Naive B cell (primary cell): ENCODE measurements at regions not wholly inside any gene's neighbourhood (a gene's known extent, or its start where the extent isn't known, plus 50 kb on each side); places are given as distances from the start of the nearest gene placed in this dataset.
"Not testable (repeated sequence)": the region's sequence is repeated elsewhere in the genome, so short reads cannot be mapped to it uniquely, and the experiment has no call there.

Experiments
- ATAC-seq, 2 donors: fragments of 150-1000 bp; cut with Tn5 transposase; 2 replicates each; pipeline ENCODE4 v1.10.0; 2021; ENCODE audit warnings: low read depth in 2 of 2, mild to moderate bottlenecking in 2 of 2, moderate library complexity in 2 of 2
- DNase-seq: peaks from one replicate; pipeline ENCODE4 v3.0.0; 2022
- H3K27ac Mint-ChIP-seq, 6 donors: one replicate each; pipeline ENCODE4 v1.8.0; 2020 to 2022; ENCODE audit warnings: mild to moderate bottlenecking in 6 of 6, mixed read lengths in 6 of 6, moderate library complexity in 5 of 6, inconsistent platforms in 2 of 6
- H3K27me3 Mint-ChIP-seq, 3 donors: one replicate each; pipeline ENCODE4 v1.8.0; 2021 to 2022; ENCODE audit warnings: mixed read lengths in 3 of 3, mild to moderate bottlenecking in 1 of 3
- H3K36me3 Mint-ChIP-seq, 2 donors: one replicate each; pipeline ENCODE4 v1.8.0; 2020 to 2022; ENCODE audit warnings: mixed read lengths in 2 of 2, inconsistent platforms in 1 of 2, mild to moderate bottlenecking in 1 of 2
- H3K4me1 Mint-ChIP-seq, 3 donors: one replicate each; pipeline ENCODE4 v1.8.0; 2020 to 2022; ENCODE audit warnings: mixed read lengths in 3 of 3, inconsistent platforms in 1 of 3, mild to moderate bottlenecking in 1 of 3, moderate library complexity in 1 of 3
- H3K4me3 Mint-ChIP-seq, 8 donors: one replicate each; pipeline ENCODE4 v1.8.0; 2020 to 2022; ENCODE audit warnings: mild to moderate bottlenecking in 8 of 8, mixed read lengths in 8 of 8, moderate library complexity in 8 of 8, inconsistent platforms in 2 of 8
- H3K9me3 Mint-ChIP-seq, 7 donors: one replicate each; pipeline ENCODE4 v1.8.0; 2020 to 2022; ENCODE audit warnings: mixed read lengths in 7 of 7, mild to moderate bottlenecking in 5 of 7, inconsistent platforms in 2 of 7, moderate library complexity in 1 of 7

DNA sequence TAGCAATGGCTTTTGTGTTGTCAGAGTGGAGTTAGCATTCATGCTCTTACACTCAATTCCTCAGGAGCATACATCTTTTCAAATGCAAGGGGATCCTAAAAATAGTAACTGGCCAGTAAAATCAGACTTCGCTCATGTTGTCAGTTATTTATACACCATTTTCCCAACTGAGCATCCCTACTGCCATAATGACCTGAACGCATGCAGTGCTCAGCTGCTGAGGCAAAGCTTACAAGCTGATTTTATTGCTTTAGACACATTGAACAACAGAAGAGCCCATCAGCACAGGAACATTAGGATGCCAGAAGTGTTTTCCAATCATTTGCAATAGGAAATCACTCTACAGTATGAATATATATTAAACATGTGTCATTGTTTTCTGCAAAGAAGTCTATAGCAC, 689.7 kb upstream of the BCHE start:
- Mint-ChIP-seq H3K27ac (no peak overlapping the region), H3K4me1 (no peaks in the 10 kb centered on the region), H3K36me3 (no peaks in the 10 kb centered on the region), H3K4me3 (no peak overlapping the region), H3K27me3 (no peaks in the 10 kb centered on the region), H3K9me3 (peaks cover 0 to 8% (median 3%) of the 10 kb centered on the region in 7 donors)
- DNase-seq (no peak), ATAC-seq (no peak)

GRCh38 chr3:166522017-166522416, 684.8 kb upstream of the BCHE start:
- Mint-ChIP-seq H3K27me3 (no peaks in the 10 kb centered on the region), H3K27ac (no peak overlapping the region), H3K36me3 (no peaks in the 10 kb centered on the region), H3K4me1 (no peaks in the 10 kb centered on the region), H3K9me3 (peaks cover 0 to 23% (median 7%) of the 10 kb centered on the region in 7 donors), H3K4me3 (no peak overlapping the region)
- no peak for DNase-seq
- no peak for ATAC-seq

- ATAC-seq, result no peak
- peaks cover 0 to 23% (median 10%) of the 10 kb centered on the region in 7 donors for H3K9me3 Mint-ChIP-seq
- no peak overlapping the region for H3K4me3 Mint-ChIP-seq
- no peaks in the 10 kb centered on the region for H3K36me3 Mint-ChIP-seq
- no peaks in the 10 kb centered on the region for H3K27me3 Mint-ChIP-seq
- no peak for DNase-seq
- H3K4me1 Mint-ChIP-seq, result no peaks in the 10 kb centered on the region
- H3K27ac Mint-ChIP-seq, result no peak overlapping the region
Observed at GRCh38 chr3:166519443-166519842, 682.2 kb upstream of the BCHE start.

GRCh38 chr3:166518040-166518439, 680.8 kb upstream of the BCHE start:
- Mint-ChIP-seq H3K9me3 (peaks cover 5 to 23% (median 14%) of the 10 kb centered on the region in 7 donors), H3K4me1 (no peaks in the 10 kb centered on the region), H3K27me3 (no peaks in the 10 kb centered on the region), H3K4me3 (no peak overlapping the region), H3K36me3 (no peaks in the 10 kb centered on the region), H3K27ac (no peak overlapping the region)
- DNase-seq, result no peak
- ATAC-seq, result no peak

DNA sequence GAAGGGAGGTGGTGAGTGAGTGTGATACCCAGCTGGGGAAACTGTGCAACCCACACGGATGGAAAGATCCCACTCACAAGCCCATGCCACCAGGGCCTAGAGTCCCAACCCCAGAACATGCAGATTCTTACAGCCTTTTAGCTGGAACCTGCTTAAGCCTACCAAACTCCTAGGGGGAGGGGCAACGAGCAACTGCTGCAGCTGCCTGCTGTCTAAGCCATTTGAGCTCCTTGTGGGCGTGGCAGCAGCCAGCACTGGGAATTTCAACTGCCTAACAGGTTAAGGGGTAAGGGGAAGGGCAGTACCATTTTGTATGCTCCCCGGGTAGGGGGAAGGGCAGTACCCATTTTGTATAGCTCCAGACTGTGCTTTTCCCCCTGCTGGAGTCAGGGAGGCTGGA, 673.2 kb upstream of the BCHE start:
- Mint-ChIP-seq H3K27ac (no peak overlapping the region), H3K4me1 (no peaks in the 10 kb centered on the region), H3K36me3 (no peaks in the 10 kb centered on the region), H3K4me3 (no peak overlapping the region), H3K9me3 (peaks cover 11 to 27% (median 15%) of the 10 kb centered on the region in 7 donors), H3K27me3 (no peaks in the 10 kb centered on the region)
- DNase-seq (no peak), ATAC-seq (no peak)

- H3K4me3 Mint-ChIP-seq, result peak overlapping the region in 1 of 8 donors; percentile 1
- H3K36me3 Mint-ChIP-seq, result peaks cover 0 to 16% of the 10 kb centered on the region in 2 donors
- DNase-seq, ATAC-seq, H3K27me3 Mint-ChIP-seq, H3K27ac Mint-ChIP-seq, H3K4me1 Mint-ChIP-seq: not testable (repeated sequence)
- H3K9me3 Mint-ChIP-seq, result peaks cover 10 to 51% (median 18%) of the 10 kb centered on the region in 7 donors
Observed at GRCh38 chr3:166500420-166500819, 663.2 kb upstream of the BCHE start.

DNA sequence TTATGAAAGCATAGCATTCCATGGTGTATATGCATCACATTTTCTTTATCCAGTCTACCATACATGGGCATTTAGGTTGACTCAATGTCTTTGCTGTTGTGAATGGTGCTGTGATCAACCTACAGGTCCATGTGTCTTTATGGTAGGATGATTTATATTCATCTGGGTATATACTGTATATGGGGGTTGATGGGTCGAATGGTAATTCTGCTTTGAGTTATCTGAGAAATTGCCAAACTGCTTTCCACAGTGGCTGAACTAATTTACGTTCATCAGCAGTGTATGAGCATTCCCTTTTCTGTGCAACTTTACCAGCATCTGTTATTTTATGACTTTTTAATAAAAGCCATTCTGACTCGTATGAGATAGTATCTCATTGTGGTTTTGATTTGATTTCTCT, 662.4 kb upstream of the BCHE start:
- H3K36me3 Mint-ChIP-seq, result peaks cover 0 to 16% of the 10 kb centered on the region in 2 donors
- H3K4me1 Mint-ChIP-seq, result no peaks in the 10 kb centered on the region
- DNase-seq (no peak), ATAC-seq (no peak)
- no peaks in the 10 kb centered on the region for H3K27me3 Mint-ChIP-seq
- H3K27ac Mint-ChIP-seq, result no peak overlapping the region
- peaks cover 8 to 43% (median 16%) of the 10 kb centered on the region in 7 donors for H3K9me3 Mint-ChIP-seq
- no peak overlapping the region for H3K4me3 Mint-ChIP-seq

DNA sequence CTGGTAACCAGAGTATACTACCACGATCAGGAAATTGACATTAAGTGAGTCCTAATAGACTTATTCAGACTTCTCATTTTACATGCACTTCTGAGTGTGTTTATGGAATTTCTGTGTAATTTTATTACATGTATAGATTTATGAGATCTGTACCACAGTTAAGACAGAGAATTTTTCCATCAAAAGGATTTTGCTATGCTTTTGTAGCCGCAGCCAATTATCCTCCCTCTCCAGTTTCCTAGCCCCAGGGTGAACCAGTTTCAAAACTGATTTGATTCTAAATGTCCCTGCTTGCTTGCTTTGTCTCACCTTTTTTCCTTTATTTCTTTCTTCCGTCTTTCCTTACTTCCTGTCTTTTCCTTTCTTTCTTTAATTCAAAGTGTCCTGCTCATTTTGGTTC, 661.2 kb upstream of the BCHE start:
- Mint-ChIP-seq H3K4me3 (no peak overlapping the region), H3K27ac (no peak overlapping the region), H3K27me3 (no peaks in the 10 kb centered on the region), H3K9me3 (peaks cover 4 to 37% (median 14%) of the 10 kb centered on the region in 7 donors), H3K36me3 (peaks cover 0 to 12% of the 10 kb centered on the region in 2 donors), H3K4me1 (no peaks in the 10 kb centered on the region)
- no peak for DNase-seq
- ATAC-seq, result no peak

- Mint-ChIP-seq H3K27ac (no peak overlapping the region), H3K4me3 (no peak overlapping the region), H3K4me1 (no peaks in the 10 kb centered on the region), H3K9me3 (no peaks in the 10 kb centered on the region), H3K36me3 (no peaks in the 10 kb centered on the region), H3K27me3 (no peaks in the 10 kb centered on the region)
- DNase-seq (no peak), ATAC-seq (no peak)
Observed at GRCh38 chr3:166489826-166490225, 652.6 kb upstream of the BCHE start.

GRCh38 chr3:166488977-166489672, 651.9 kb upstream of the BCHE start:
- Mint-ChIP-seq H3K27ac (no peak overlapping the region), H3K27me3 (no peaks in the 10 kb centered on the region), H3K36me3 (no peaks in the 10 kb centered on the region), H3K4me1 (no peaks in the 10 kb centered on the region), H3K4me3 (no peak overlapping the region), H3K9me3 (peaks cover 0 to 1% (median 0%) of the 10 kb centered on the region in 7 donors)
- ATAC-seq, result no peak
- DNase-seq, result no peak

DNA sequence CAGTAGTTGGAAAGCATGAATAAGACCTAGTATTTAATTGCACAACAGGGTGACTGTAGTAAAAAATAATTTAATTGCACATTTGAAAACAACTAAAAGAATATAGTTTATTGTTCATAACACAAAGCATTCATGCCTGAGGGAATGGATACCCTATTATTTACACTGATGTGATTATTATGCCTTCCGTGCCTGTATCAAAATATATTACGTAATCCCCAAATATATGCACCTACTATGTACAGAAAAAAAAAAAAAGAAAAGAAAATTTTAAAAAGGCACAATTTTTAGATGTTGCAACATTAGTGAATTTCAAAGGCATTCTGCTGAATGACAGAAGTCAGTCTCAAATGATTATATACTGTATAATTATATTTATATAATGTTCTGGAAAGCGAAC, 647.2 kb upstream of the BCHE start:
- Mint-ChIP-seq H3K9me3 (peaks cover 0 to 8% (median 4%) of the 10 kb centered on the region in 7 donors), H3K4me1 (no peaks in the 10 kb centered on the region), H3K4me3 (no peak overlapping the region), H3K27me3 (no peaks in the 10 kb centered on the region), H3K36me3 (no peaks in the 10 kb centered on the region), H3K27ac (no peak overlapping the region)
- ATAC-seq, result no peak
- DNase-seq, result no peak

GRCh38 chr3:166481340-166481739, 644.1 kb upstream of the BCHE start:
- Mint-ChIP-seq H3K9me3 (peaks cover 0 to 13% (median 6%) of the 10 kb centered on the region in 7 donors), H3K27me3 (no peaks in the 10 kb centered on the region), H3K4me1 (no peaks in the 10 kb centered on the region), H3K27ac (no peak overlapping the region), H3K4me3 (no peak overlapping the region), H3K36me3 (no peaks in the 10 kb centered on the region)
- DNase-seq (no peak), ATAC-seq (no peak)

- no peaks in the 10 kb centered on the region for H3K27me3 Mint-ChIP-seq
- ATAC-seq, result no peak
- no peak for DNase-seq
- H3K27ac Mint-ChIP-seq, result no peak overlapping the region
- H3K4me3 Mint-ChIP-seq, result no peak overlapping the region
- H3K36me3 Mint-ChIP-seq, result no peaks in the 10 kb centered on the region
- H3K4me1 Mint-ChIP-seq, result no peaks in the 10 kb centered on the region
- peaks cover 0 to 11% (median 1%) of the 10 kb centered on the region in 7 donors for H3K9me3 Mint-ChIP-seq
Observed at GRCh38 chr3:166478356-166478755, 641.1 kb upstream of the BCHE start.

GRCh38 chr3:166473501-166473900, 636.3 kb upstream of the BCHE start:
- peaks cover 0 to 5% (median 1%) of the 10 kb centered on the region in 7 donors for H3K9me3 Mint-ChIP-seq
- H3K27ac Mint-ChIP-seq, result no peak overlapping the region
- H3K4me1 Mint-ChIP-seq, result no peaks in the 10 kb centered on the region
- no peaks in the 10 kb centered on the region for H3K27me3 Mint-ChIP-seq
- H3K4me3 Mint-ChIP-seq, result no peak overlapping the region
- ATAC-seq (no peak), DNase-seq (no peak)
- no peaks in the 10 kb centered on the region for H3K36me3 Mint-ChIP-seq

GRCh38 chr3:166472015-166472414, 634.8 kb upstream of the BCHE start:
- Mint-ChIP-seq H3K4me3 (no peak overlapping the region), H3K27me3 (no peaks in the 10 kb centered on the region), H3K4me1 (no peaks in the 10 kb centered on the region), H3K27ac (no peak overlapping the region), H3K9me3 (peaks cover 0 to 3% (median 0%) of the 10 kb centered on the region in 7 donors), H3K36me3 (no peaks in the 10 kb centered on the region)
- DNase-seq, result no peak
- ATAC-seq, result no peak
